Ovary (tissue), 7 donors: ENCODE measurements at regions not wholly inside any gene's neighbourhood (a gene's known extent, or its start where the extent isn't known, plus 50 kb on each side); places are given as distances from the start of the nearest gene placed in this dataset.

Source experiments
- DNase-seq, 5 donors: peaks; one replicate each; pipeline ENCODE4 v3.0.0-alpha.2; 2019 to 2020
- H3K27ac ChIP-seq, 2 donors: fragments of 200-600 bp; one replicate each; pipeline versions ENCODE4 v1.5.1 to v1.8.0; 2019 to 2022
- H3K27me3 ChIP-seq: fragments of 200-600 bp; one replicate; pipeline ENCODE4 v1.8.0; 2022
- H3K36me3 ChIP-seq: fragments of 200-600 bp; sonication (generic); one replicate; pipeline ENCODE4 v1.5.1; 2019
- H3K4me1 ChIP-seq: one replicate; pipeline ENCODE4 v1.8.1; 2013; ENCODE audit warnings: mild to moderate bottlenecking, moderate library complexity; ENCODE audit not compliant: insufficient read depth
- H3K4me3 ChIP-seq: fragments of 200-600 bp; sonication (generic); one replicate; pipeline ENCODE4 v1.5.1; 2017
- H3K9me3 ChIP-seq, 2 donors: fragments of 200-600 bp in 1 of 2; sonication (generic) in 1 of 2; one replicate each; pipeline versions ENCODE4 v1.5.1 to v1.8.1; 2013 to 2019; ENCODE audit warnings: mild to moderate bottlenecking in 1 of 2, moderate library complexity in 1 of 2
- CTCF ChIP-seq, 3 donors: fragments of 450-650 bp in 2 of 3; fragments of 200-600 bp in 1 of 3; IDR thresholded peaks; one replicate each; pipeline versions ENCODE4 v1.5.1 to v1.8.0; 2016 to 2022; ENCODE audit warnings: antibody characterized with exemption in 3 of 3, mild to moderate bottlenecking in 1 of 3
- EP300 ChIP-seq: sonication (generic); formaldehyde crosslinking; IDR thresholded peaks from one replicate; pipeline ENCODE4 v1.6.1; 2017; ENCODE audit warnings: antibody characterized with exemption
- POLR2A ChIP-seq: fragments of 450-650 bp; IDR thresholded peaks from one replicate; pipeline ENCODE4 v1.6.1; 2017; ENCODE audit warnings: antibody characterized with exemption, mild to moderate bottlenecking, moderate library complexity
- WGBS, 3 donors: extraction: QIAGEN DNeasy Blood & Tissue Kit in 1 of 3; methylation state at CpG; one replicate each; pipeline versions ENCODE4 v1.1.5 to v1.1.7; 2013 to 2017; 5-methylcytosine and 5-hydroxymethylcytosine counted together
- intact Hi-C, 4 donors: fragments of 100-400 bp; cut with DNase I; formaldehyde crosslinking; loops; one replicate each; pipeline versions ENCODE4 v1.11.0 to v1.15.1; 2022 to 2023
- donor health status: DM: no; HTN: no; CAD: no; lungs with moderate emphysema.
- donor health status: DM: no; HTN: no; CAD: no.
- donor health status: Bipolar disorder and iron deficiency.
- donor health status: DM: no; HTN: no; CAD: no.
- donor health status: DM: yes; HTN: yes; CAD: no.

DNA sequence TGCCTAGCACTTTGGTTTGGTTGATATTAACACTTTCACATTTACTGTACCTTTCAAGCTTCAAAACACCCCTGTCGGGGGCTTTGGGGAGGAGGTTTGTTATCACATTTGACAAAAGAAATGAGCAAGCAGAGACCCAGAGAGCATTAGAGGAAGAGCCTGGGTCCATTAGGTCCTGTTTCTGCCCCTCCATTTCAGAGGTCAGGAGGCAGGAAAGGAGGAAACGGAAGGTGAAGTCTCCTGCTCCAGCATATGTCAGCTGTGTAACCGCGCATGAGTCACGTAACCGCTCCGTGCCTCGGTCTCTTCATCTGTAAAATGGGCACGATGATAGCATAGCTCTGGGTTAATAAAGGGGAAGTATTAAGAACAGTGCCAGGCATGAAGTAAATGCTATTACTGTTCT lies 201.9 kb upstream of the BCOR start:
- DNase-seq, result no peak
- peak overlapping the region in 1 of 2 donors; percentile 45 for H3K27ac ChIP-seq
- no peaks in the 10 kb centered on the region for H3K4me1 ChIP-seq
- no peaks in the 10 kb centered on the region for H3K27me3 ChIP-seq
- no peak for TF ChIP-seq EP300
- no peak for TF ChIP-seq POLR2A
- TF ChIP-seq CTCF (IDR thresholded peaks at IDR 0.05), result no peak
- 76 to 85% (median 78%) methylated on average over 9 of the region's 9 CpGs for WGBS, 3 donors
- H3K4me3 ChIP-seq, result no peak overlapping the region
- intact Hi-C loops, result loop anchor here in 1 of 4 donors (10.0 kb wide), 1 partner anchor 65 kb away; no protein-coding TSS in a partner anchor
- no peaks in the 10 kb centered on the region for H3K36me3 ChIP-seq
- no peaks in the 10 kb centered on the region for H3K9me3 ChIP-seq

- peak overlapping the region; percentile 45 to 56 for H3K27ac ChIP-seq
- no peaks in the 10 kb centered on the region for H3K9me3 ChIP-seq
- peak; percentile 28 to 53 (median 35) for DNase-seq
- H3K4me1 ChIP-seq, result no peaks in the 10 kb centered on the region
- no peak overlapping the region for H3K4me3 ChIP-seq
- no peaks in the 10 kb centered on the region for H3K27me3 ChIP-seq
- TF ChIP-seq EP300, result no peak
- peak in 2 of 3 donors; percentile 20 to 29 for TF ChIP-seq CTCF (IDR thresholded peaks at IDR 0.05)
- intact Hi-C loops, result no loop called here
- H3K36me3 ChIP-seq, result no peaks in the 10 kb centered on the region
- WGBS, 3 donors, result 27 to 47% (median 38%) methylated on average over 36 of the region's 36 CpGs
These were observed 201.1 kb upstream of the BCOR start for GRCh38 chrX:40298572-40299479.

DNA sequence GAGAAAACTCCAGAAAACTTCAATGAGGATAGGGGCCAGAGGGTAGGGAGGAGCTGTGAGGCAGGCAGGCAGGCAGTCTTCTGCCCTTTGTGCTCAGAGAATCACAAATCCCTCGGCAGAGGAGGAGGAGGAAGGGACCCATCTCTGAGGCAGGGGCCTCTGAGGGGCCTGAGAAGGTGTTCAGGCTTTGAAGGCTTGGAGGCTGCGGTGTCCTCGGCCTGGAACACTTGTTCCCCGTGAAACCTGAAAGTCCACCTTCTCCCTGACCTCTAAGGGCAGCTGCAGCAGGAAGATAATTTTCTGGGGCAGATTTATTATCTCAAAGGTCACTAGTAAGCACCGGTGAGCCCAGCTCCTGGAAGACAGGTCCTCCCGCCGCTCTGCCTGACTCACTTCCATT lies 200.3 kb upstream of the BCOR start:
- H3K27ac ChIP-seq, result peak overlapping the region in 1 of 2 donors; percentile 56
- intact Hi-C loops, result no loop called here
- no peaks in the 10 kb centered on the region for H3K9me3 ChIP-seq
- 51 to 68% (median 55%) methylated on average over 7 of the region's 7 CpGs for WGBS, 3 donors
- H3K4me1 ChIP-seq, result no peaks in the 10 kb centered on the region
- TF ChIP-seq CTCF (IDR thresholded peaks at IDR 0.05) (no peak), POLR2A (no peak)
- H3K4me3 ChIP-seq, result no peak overlapping the region
- no peaks in the 10 kb centered on the region for H3K36me3 ChIP-seq
- no peak for DNase-seq
- H3K27me3 ChIP-seq, result no peaks in the 10 kb centered on the region

DNA sequence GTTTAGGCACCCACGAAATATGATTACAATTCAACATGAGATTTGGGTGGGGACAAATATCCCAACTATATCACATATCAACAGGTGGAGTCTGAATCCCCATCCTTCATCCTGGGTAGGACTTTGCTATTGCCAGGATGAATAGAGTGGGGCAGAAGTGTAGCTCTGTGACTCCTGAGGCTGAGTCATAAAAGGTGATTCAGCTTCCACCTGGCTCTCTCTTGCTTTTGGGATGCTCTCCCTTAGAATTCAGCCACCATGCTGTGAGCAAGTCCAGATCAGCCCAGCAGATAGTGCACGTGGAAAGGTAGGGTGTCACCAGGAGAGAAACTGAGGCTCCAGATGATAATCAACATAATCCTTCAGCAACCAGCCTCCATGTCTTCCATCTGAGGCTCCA lies 193.8 kb upstream of the BCOR start:
- Histone ChIP-seq H3K9me3 (peaks cover 0 to 6% of the 10 kb centered on the region in 2 donors), H3K4me1 (no peaks in the 10 kb centered on the region), H3K27me3 (no peaks in the 10 kb centered on the region), H3K36me3 (no peaks in the 10 kb centered on the region), H3K27ac (no peak overlapping the region), H3K4me3 (no peak overlapping the region)
- WGBS, 3 donors, result 60 to 71% (median 68%) methylated on average over 2 of the region's 2 CpGs
- TF ChIP-seq CTCF (IDR thresholded peaks at IDR 0.05) (no peak), POLR2A (no peak), EP300 (no peak)
- no peak for DNase-seq
- intact Hi-C loops, result no loop called here
